Esophagus squamous epithelium (tissue), 5 donors: ENCODE measurements at regions not wholly inside any gene's neighbourhood (a gene's known extent, or its start where the extent isn't known, plus 50 kb on each side); places are given as distances from the start of the nearest gene placed in this dataset.

ENCODE experiments used
- DNase-seq: peaks from one replicate; lab custom pipeline; 2025; lab: John Stamatoyannopoulos, UW
- H3K27ac ChIP-seq, 4 donors: fragments of 200-600 bp; sonication (generic); one replicate each; pipeline ENCODE4 v1.5.1; 2016 to 2019; ENCODE audit warnings: mild to moderate bottlenecking in 1 of 4
- H3K27me3 ChIP-seq, 4 donors: fragments of 200-600 bp; sonication (generic); 1 replicate in 3 of 4; 2 replicates in 1 of 4; pipeline versions ENCODE4 v1.5.1 to v1.6.0; 2017 to 2021; ENCODE audit warnings: antibody characterized with exemption in 1 of 4
- H3K36me3 ChIP-seq, 3 donors: fragments of 200-600 bp; sonication (generic); one replicate each; pipeline ENCODE4 v1.5.1; 2016 to 2019
- H3K4me1 ChIP-seq, 3 donors: fragments of 200-600 bp; sonication (generic); one replicate each; pipeline ENCODE4 v1.5.1; 2017 to 2019
- H3K4me3 ChIP-seq, 4 donors: fragments of 200-600 bp; sonication (generic); 1 replicate in 3 of 4; 2 replicates in 1 of 4; pipeline ENCODE4 v1.5.1; 2016 to 2019; ENCODE audit warnings: mild to moderate bottlenecking in 2 of 4, moderate library complexity in 1 of 4
- H3K9me3 ChIP-seq, 3 donors: fragments of 200-600 bp; sonication (generic); one replicate each; pipeline ENCODE4 v1.5.1; 2016 to 2019
- CTCF ChIP-seq, 6 experiments: fragments of 450-650 bp in 4 of 6; fragments of 200-600 bp in 2 of 6; sonication (generic) in 2 of 6; IDR thresholded peaks; one replicate each; pipeline ENCODE4 v1.5.1; 2016 to 2019; ENCODE audit warnings: antibody characterized with exemption in 6 of 6, mild to moderate bottlenecking in 4 of 6, moderate library complexity in 4 of 6
- POLR2A ChIP-seq, 4 donors: fragments of 450-650 bp; IDR thresholded peaks; one replicate each; pipeline ENCODE4 v1.6.1; 2017; ENCODE audit warnings: antibody characterized with exemption in 4 of 4, mild to moderate bottlenecking in 4 of 4, moderate library complexity in 3 of 4
- WGBS, 2 donors: methylation state at CpG; one replicate each; pipeline ENCODE4 v1.1.5; 2018; 5-methylcytosine and 5-hydroxymethylcytosine counted together
- intact Hi-C: fragments of 100-400 bp; cut with DNase I; formaldehyde crosslinking; loops from one replicate; pipeline ENCODE4 v1.15.0; 2022
- donor health status: DM: yes; HTN: yes; CAD: no.

- no peak for DNase-seq
- no peaks in the 10 kb centered on the region for H3K4me1 ChIP-seq
- no peak overlapping the region for H3K27ac ChIP-seq
- TF ChIP-seq POLR2A (IDR thresholded peaks at IDR 0.05), result no peak
- TF ChIP-seq CTCF (IDR thresholded peaks at IDR 0.05), result no peak
- H3K27me3 ChIP-seq, result no peaks in the 10 kb centered on the region
- no peaks in the 10 kb centered on the region for H3K36me3 ChIP-seq
- 16 to 36% methylated on average over 1 of the region's 1 CpG for WGBS, 2 donors
- H3K4me3 ChIP-seq, result no peak overlapping the region
- no peaks in the 10 kb centered on the region for H3K9me3 ChIP-seq
- intact Hi-C loops, result no loop called here
Observed at GRCh38 chr6:95325916-95326315, 251.4 kb upstream of the MANEA start.

GRCh38 chr6:95328231-95328630 lies 249.1 kb upstream of the MANEA start:
- Histone ChIP-seq H3K9me3 (no peaks in the 10 kb centered on the region), H3K36me3 (no peaks in the 10 kb centered on the region), H3K27ac (no peak overlapping the region), H3K4me1 (no peaks in the 10 kb centered on the region), H3K27me3 (no peaks in the 10 kb centered on the region), H3K4me3 (no peak overlapping the region)
- no peak for DNase-seq
- intact Hi-C loops, result no loop called here
- TF ChIP-seq POLR2A (IDR thresholded peaks at IDR 0.05) (no peak), CTCF (IDR thresholded peaks at IDR 0.05) (no peak)
- 55 to 59% methylated on average over 2 of the region's 2 CpGs for WGBS, 2 donors

GRCh38 chr6:95352064-95352795 lies 225.1 kb upstream of the MANEA start:
- H3K4me1 ChIP-seq, result no peaks in the 10 kb centered on the region
- no peaks in the 10 kb centered on the region for H3K9me3 ChIP-seq
- H3K27me3 ChIP-seq, result no peaks in the 10 kb centered on the region
- TF ChIP-seq CTCF (IDR thresholded peaks at IDR 0.05) (no peak), POLR2A (IDR thresholded peaks at IDR 0.05) (no peak)
- no peaks in the 10 kb centered on the region for H3K36me3 ChIP-seq
- no peak overlapping the region for H3K4me3 ChIP-seq
- intact Hi-C loops, result no loop called here
- 34 to 38% methylated on average over 3 of the region's 3 CpGs for WGBS, 2 donors
- no peak for DNase-seq
- H3K27ac ChIP-seq, result no peak overlapping the region

- intact Hi-C loops, result no loop called here
- 86 to 88% methylated on average over 6 to 7 of the region's 10 CpGs for WGBS, 2 donors
Observed at GRCh38 chr6:95354551-95354950, 222.8 kb upstream of the MANEA start.

More at GRCh38 chr6:95354551-95354950, 222.8 kb upstream of the MANEA start:
- Histone ChIP-seq H3K27ac (no peak overlapping the region), H3K27me3 (no peaks in the 10 kb centered on the region), H3K9me3 (no peaks in the 10 kb centered on the region), H3K36me3 (no peaks in the 10 kb centered on the region), H3K4me3 (no peak overlapping the region), H3K4me1 (no peaks in the 10 kb centered on the region)
- no peak for DNase-seq
- TF ChIP-seq CTCF (IDR thresholded peaks at IDR 0.05) (no peak), POLR2A (IDR thresholded peaks at IDR 0.05) (no peak)
